H1 (cell line): ENCODE measurements at regions not wholly inside any gene's neighbourhood (a gene's known extent, or its start where the extent isn't known, plus 50 kb on each side); places are given as distances from the start of the nearest gene placed in this dataset.

Experiments
- CEBPB ChIP-seq: IDR thresholded peaks from 2 replicates; pipeline ENCODE4 v1.6.1; 2012; ENCODE audit warnings: low read depth, low read length
- CREB1 ChIP-seq: IDR thresholded peaks from 2 replicates; pipeline ENCODE4 v1.6.1; 2012; ENCODE audit warnings: inconsistent platforms
- RXRA ChIP-seq: IDR thresholded peaks from 2 replicates; pipeline ENCODE4 v1.6.1; 2011; ENCODE audit warnings: low read depth, mild to moderate bottlenecking, low read length, moderate library complexity; ENCODE audit not compliant: insufficient read depth
- SP2 ChIP-seq: IDR thresholded peaks from 2 replicates; pipeline ENCODE4 v1.6.1; 2012; ENCODE audit warnings: mild to moderate bottlenecking, low read length, inconsistent platforms
- TF ChIP-seq, protein P1 (sequence below): IDR thresholded peaks from 2 replicates; pipeline ENCODE4 v1.6.1; 2011; ENCODE audit warnings: low read length, improper control_type of control experiment

DNA sequence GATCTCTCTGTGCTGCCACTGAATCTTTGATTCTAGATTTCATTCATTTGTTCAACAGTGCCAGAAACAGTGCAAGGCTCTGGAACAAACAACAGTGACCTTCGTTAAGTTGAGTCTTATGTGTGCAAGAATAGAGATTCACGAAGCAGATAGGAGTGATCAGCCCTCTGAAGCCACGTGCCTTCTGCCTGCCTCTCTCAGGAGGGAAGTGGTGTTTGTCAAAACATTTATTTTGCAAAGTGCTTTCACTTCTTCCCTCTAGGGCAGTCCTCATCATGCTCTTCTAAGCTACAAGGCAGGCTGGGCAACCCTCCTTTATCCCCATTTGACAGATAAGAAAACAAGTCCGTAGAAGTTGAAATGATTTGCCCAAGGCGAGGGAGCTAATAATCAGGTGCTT is 204.3 kb downstream of the TFAP2C start (continued):
- TF ChIP-seq, protein P1, sequence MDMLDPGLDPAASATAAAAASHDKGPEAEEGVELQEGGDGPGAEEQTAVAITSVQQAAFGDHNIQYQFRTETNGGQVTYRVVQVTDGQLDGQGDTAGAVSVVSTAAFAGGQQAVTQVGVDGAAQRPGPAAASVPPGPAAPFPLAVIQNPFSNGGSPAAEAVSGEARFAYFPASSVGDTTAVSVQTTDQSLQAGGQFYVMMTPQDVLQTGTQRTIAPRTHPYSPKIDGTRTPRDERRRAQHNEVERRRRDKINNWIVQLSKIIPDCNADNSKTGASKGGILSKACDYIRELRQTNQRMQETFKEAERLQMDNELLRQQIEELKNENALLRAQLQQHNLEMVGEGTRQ, result no peak
- no peak for TF ChIP-seq CEBPB
- TF ChIP-seq CREB1, result no peak
- no peak for TF ChIP-seq RXRA
- no peak for TF ChIP-seq SP2
